B cell (primary cell): ENCODE measurements at regions not wholly inside any gene's neighbourhood (a gene's known extent, or its start where the extent isn't known, plus 50 kb on each side); places are given as distances from the start of the nearest gene placed in this dataset.

ENCODE experiments used
- ATAC-seq: fragments of 200-7000 bp; cut with Tn5 transposase; one replicate; pipeline ENCODE4 v1.10.0; 2021; ENCODE audit warnings: low read depth, mild to moderate bottlenecking, moderate number of reproducible peaks, moderate library complexity
- CTCF ChIA-PET: fragments of 350-600 bp; sonication (Branson Sonifier 250); formaldehyde crosslinking; loops from one replicate; lab custom pipeline; 2021; ENCODE audit warnings: antibody characterized with exemption, inconsistent platforms; lab: Charles Lee
- POLR2A ChIA-PET: fragments of 350-600 bp; sonication (Branson Sonifier 250); formaldehyde crosslinking; loops from one replicate; lab custom pipeline; 2021; ENCODE audit warnings: antibody characterized with exemption; lab: Charles Lee
- DNase-seq: peaks from one replicate; pipeline ENCODE4 v3.0.0; 2013
- H2AFZ ChIP-seq: 2 replicates; pipeline ENCODE4 v1.6.1; 2012; ENCODE audit warnings: mild to moderate bottlenecking, low read depth, low read length; ENCODE audit not compliant: insufficient read depth, poor library complexity, severe bottlenecking
- H3K27ac ChIP-seq, 2 donors: 1 replicate in 1 of 2; 2 replicates in 1 of 2; pipeline ENCODE4 v1.5.1; 2012 to 2013; ENCODE audit warnings: low read length in 2 of 2, mild to moderate bottlenecking in 2 of 2, moderate library complexity in 1 of 2
- H3K27me3 ChIP-seq, 4 experiments: fragments of 200-600 bp in 1 of 4; sonication (generic) in 1 of 4; replicated peaks in 1 of 4; 1 replicate in 2 of 4; 2 replicates in 2 of 4; pipeline versions ENCODE4 v1.6.1 to v1.7.0; 2013 to 2016; ENCODE audit warnings: low read length in 3 of 4, mild to moderate bottlenecking in 2 of 4, mixed read lengths in 1 of 4, moderate library complexity in 1 of 4; ENCODE audit not compliant: insufficient read depth in 4 of 4, control insufficient read depth in 3 of 4; ENCODE audit errors: control extremely low read depth in 1 of 4
- H3K36me3 ChIP-seq, 2 experiments: replicated peaks in 1 of 2; 1 replicate in 1 of 2; 2 replicates in 1 of 2; pipeline versions ENCODE4 v1.6.1 to v1.7.1; 2013; ENCODE audit warnings: low read length in 1 of 2; ENCODE audit not compliant: insufficient read depth in 2 of 2, control insufficient read depth in 1 of 2; ENCODE audit errors: control extremely low read depth in 1 of 2, extremely low read depth in 1 of 2
- H3K4me1 ChIP-seq, 2 donors: fragments of 200-600 bp in 1 of 2; sonication (generic) in 1 of 2; 1 replicate in 1 of 2; 2 replicates in 1 of 2; pipeline versions ENCODE4 v1.5.1 to v1.6.1; 2013 to 2017; ENCODE audit warnings: low read length in 2 of 2; ENCODE audit not compliant: control insufficient read depth in 2 of 2, insufficient read depth in 2 of 2
- H3K4me2 ChIP-seq: replicated peaks from 2 replicates; pipeline ENCODE3; 2012; ENCODE audit warnings: mild to moderate bottlenecking, low read depth, low read length; ENCODE audit not compliant: poor library complexity, severe bottlenecking
- H3K4me3 ChIP-seq, 5 experiments: fragments of 200-600 bp in 1 of 5; sonication (generic) in 1 of 5; 1 replicate in 3 of 5; 2 replicates in 2 of 5; pipeline versions ENCODE4 v1.5.1 to v1.7.0; 2011 to 2016; ENCODE audit warnings: low read length in 4 of 5, mild to moderate bottlenecking in 4 of 5, low read depth in 2 of 5, control low read depth in 1 of 5, moderate library complexity in 1 of 5; ENCODE audit not compliant: insufficient read depth in 1 of 5; ENCODE audit errors: control extremely low read depth in 1 of 5, extremely low read depth in 1 of 5
- H3K79me2 ChIP-seq: fragments of 200-600 bp; sonication (generic); one replicate; pipeline ENCODE4 v1.6.0; 2016; ENCODE audit warnings: low read length; ENCODE audit not compliant: control insufficient read depth, insufficient read depth
- H3K9ac ChIP-seq: fragments of 200-600 bp; sonication (generic); 2 replicates; pipeline ENCODE4 v1.6.1; 2017; ENCODE audit warnings: mild to moderate bottlenecking, low read length, moderate library complexity
- H3K9me3 ChIP-seq, 3 donors: one replicate each; pipeline versions ENCODE4 v1.6.1 to v1.7.1; 2013; ENCODE audit warnings: low read length in 2 of 3; ENCODE audit not compliant: control insufficient read depth in 2 of 3, insufficient read depth in 1 of 3; ENCODE audit errors: control extremely low read depth in 1 of 3
- H4K20me1 ChIP-seq: 2 replicates; pipeline ENCODE4 v1.6.0; 2012; ENCODE audit warnings: mild to moderate bottlenecking, low read length; ENCODE audit not compliant: insufficient read depth, control insufficient read depth, poor library complexity, severe bottlenecking
- H3K27ac Mint-ChIP-seq: one replicate; pipeline ENCODE4 v1.8.0; 2021; ENCODE audit warnings: mixed read lengths
- H3K27me3 Mint-ChIP-seq: one replicate; pipeline ENCODE4 v1.8.0; 2021; ENCODE audit warnings: mixed read lengths
- H3K4me1 Mint-ChIP-seq: one replicate; pipeline ENCODE4 v1.8.0; 2021; ENCODE audit warnings: mixed read lengths
- H3K4me3 Mint-ChIP-seq: one replicate; pipeline ENCODE4 v1.8.0; 2021; ENCODE audit warnings: mixed read lengths
- H3K9me3 Mint-ChIP-seq: one replicate; pipeline ENCODE4 v1.8.0; 2022; ENCODE audit warnings: mixed read lengths; ENCODE audit not compliant: insufficient read depth
- CTCF ChIP-seq: fragments of 200-600 bp; IDR thresholded peaks from one replicate; pipeline ENCODE4 v1.8.0; 2022; ENCODE audit warnings: antibody characterized with exemption, mild to moderate bottlenecking
- EZH2 ChIP-seq: IDR thresholded peaks from 2 replicates; pipeline ENCODE4 v1.6.1; 2012; ENCODE audit warnings: borderline replicate concordance, low read depth, mild to moderate bottlenecking, moderate library complexity, low read length; ENCODE audit not compliant: insufficient read depth, poor library complexity, severe bottlenecking
- WGBS: methylation state at CpG from one replicate; pipeline ENCODE4 v1.1.5; 2013; ENCODE audit warnings: missing lambda C conversion rate; ENCODE audit not compliant: insufficient coverage; 5-methylcytosine and 5-hydroxymethylcytosine counted together
- intact Hi-C: fragments of 100-400 bp; cut with micrococcal nuclease; formaldehyde crosslinking; loops from one replicate; pipeline ENCODE4 v1.10.0; 2022

DNA sequence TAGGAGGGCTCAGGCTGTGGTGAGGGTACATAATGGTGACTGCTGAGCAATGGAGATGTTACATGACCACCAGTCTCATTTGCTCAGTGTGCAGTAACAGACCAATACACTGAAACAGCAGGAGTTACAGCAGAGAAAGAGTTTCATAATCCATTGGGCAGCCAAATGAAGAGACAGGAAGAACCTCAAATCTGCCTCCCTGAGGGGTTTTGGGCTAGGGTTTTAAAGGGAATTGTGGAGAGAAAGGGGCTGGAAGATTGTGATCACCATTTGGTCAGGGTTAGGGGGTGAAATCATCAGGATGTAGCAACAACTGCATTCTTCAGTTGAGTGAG is 838.3 kb downstream of the GRID1 start:
- H3K27me3 Mint-ChIP-seq, result peaks cover 8% of the 10 kb centered on the region
- DNase-seq, result no peak
- Histone ChIP-seq H4K20me1 (no peaks in the 10 kb centered on the region), H3K27ac (no peak overlapping the region), H3K9me3 (peaks cover 0 to 3% (median 0%) of the 10 kb centered on the region in 3 donors), H3K36me3 (no peaks in the 10 kb centered on the region), H3K4me1 (no peaks in the 10 kb centered on the region), H3K9ac (no peak overlapping the region), H3K79me2 (no peaks in the 10 kb centered on the region), H3K27me3 (no peaks in the 10 kb centered on the region), H3K4me2 (no peak overlapping the region), H3K4me3 (no peak overlapping the region), H2AFZ (no peak overlapping the region)
- ATAC-seq, result no peak
- intact Hi-C loops, result no loop called here
- H3K4me3 Mint-ChIP-seq, result no peak overlapping the region
- H3K27ac Mint-ChIP-seq, result no peak overlapping the region
- no peaks in the 10 kb centered on the region for H3K9me3 Mint-ChIP-seq
- no peaks in the 10 kb centered on the region for H3K4me1 Mint-ChIP-seq
- ChIA-PET CTCF (no interaction called here), POLR2A (no interaction called here)
- TF ChIP-seq CTCF, result no peak
- TF ChIP-seq EZH2, result no peak

DNA sequence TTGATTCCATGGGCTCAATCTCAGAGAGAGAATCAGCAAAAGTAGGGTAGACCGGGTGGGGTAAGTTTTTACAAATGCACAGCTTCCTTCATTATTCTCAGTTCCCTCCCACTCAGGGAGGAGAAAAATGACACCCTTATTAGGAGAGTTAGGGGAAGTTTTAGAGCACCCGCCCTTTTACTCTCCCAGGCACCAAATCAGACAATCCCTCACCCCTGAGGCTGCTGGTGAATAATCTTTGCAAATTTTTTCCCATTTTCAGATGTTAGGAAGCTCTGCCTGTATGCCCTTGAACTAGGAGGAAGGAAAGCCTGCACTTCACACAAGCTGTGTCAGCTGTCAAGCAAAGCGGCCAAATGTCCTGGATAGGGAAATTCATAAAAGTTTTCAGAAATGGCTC is 834.9 kb downstream of the GRID1 start:
- Histone ChIP-seq H3K27ac (no peak overlapping the region), H3K27me3 (no peaks in the 10 kb centered on the region), H3K9ac (no peak overlapping the region), H4K20me1 (no peaks in the 10 kb centered on the region), H2AFZ (no peak overlapping the region), H3K4me2 (no peak overlapping the region), H3K79me2 (no peaks in the 10 kb centered on the region), H3K4me1 (no peaks in the 10 kb centered on the region), H3K36me3 (no peaks in the 10 kb centered on the region), H3K4me3 (no peak overlapping the region), H3K9me3 (peaks cover 0 to 3% (median 0%) of the 10 kb centered on the region in 3 donors)
- TF ChIP-seq EZH2 (no peak), CTCF (no peak)
- Mint-ChIP-seq H3K27ac (no peak overlapping the region), H3K4me1 (no peaks in the 10 kb centered on the region), H3K9me3 (no peaks in the 10 kb centered on the region), H3K27me3 (peaks cover 4% of the 10 kb centered on the region), H3K4me3 (no peak overlapping the region)
- ChIA-PET POLR2A (no interaction called here), CTCF (no interaction called here)
- intact Hi-C loops, result no loop called here
- ATAC-seq (no peak), DNase-seq (no peak)
- WGBS, result 33% methylated on average over 1 of the region's 3 CpGs
